Superior temporal gyrus (tissue), 1 donor: ENCODE measurements at regions not wholly inside any gene's neighbourhood (a gene's known extent, or its start where the extent isn't known, plus 50 kb on each side); places are given as distances from the start of the nearest gene placed in this dataset.

Source experiments
- DNase-seq: peaks from one replicate; pipeline ENCODE4 v3.0.0-alpha.2; 2016; ENCODE audit errors: extremely low spot score

GRCh38 chr2:66691031-66691965 is 256.4 kb downstream of the MEIS1 start:
- no peak for DNase-seq

DNA sequence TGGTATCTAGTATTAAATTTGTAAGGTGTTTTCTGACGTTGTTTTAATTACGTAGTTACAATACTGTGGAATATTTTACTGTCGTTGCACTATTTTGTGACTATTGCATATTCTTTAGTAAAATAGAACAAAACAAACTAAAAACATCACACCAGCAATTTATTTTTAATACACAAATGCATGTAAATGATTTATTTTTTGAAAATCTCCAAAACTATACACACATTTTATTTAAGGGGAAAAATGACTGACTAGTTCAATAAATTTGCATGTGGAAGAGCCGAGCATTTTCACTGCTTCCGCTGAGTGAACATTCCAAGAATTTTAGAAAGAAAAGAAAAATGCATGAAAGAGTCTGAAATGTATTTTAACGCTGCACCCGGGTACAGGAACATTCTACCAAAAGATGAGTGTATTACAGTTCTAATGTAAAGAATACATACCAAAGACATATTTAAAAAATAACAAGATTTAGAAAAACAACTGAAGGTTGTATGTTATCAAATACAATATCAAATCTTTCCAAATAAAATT is 257.7 kb downstream of the MEIS1 start:
- DNase-seq = no peak

- DNase-seq = no peak
Observed at GRCh38 chr2:66693076-66693965, 258.4 kb downstream of the MEIS1 start.

DNA sequence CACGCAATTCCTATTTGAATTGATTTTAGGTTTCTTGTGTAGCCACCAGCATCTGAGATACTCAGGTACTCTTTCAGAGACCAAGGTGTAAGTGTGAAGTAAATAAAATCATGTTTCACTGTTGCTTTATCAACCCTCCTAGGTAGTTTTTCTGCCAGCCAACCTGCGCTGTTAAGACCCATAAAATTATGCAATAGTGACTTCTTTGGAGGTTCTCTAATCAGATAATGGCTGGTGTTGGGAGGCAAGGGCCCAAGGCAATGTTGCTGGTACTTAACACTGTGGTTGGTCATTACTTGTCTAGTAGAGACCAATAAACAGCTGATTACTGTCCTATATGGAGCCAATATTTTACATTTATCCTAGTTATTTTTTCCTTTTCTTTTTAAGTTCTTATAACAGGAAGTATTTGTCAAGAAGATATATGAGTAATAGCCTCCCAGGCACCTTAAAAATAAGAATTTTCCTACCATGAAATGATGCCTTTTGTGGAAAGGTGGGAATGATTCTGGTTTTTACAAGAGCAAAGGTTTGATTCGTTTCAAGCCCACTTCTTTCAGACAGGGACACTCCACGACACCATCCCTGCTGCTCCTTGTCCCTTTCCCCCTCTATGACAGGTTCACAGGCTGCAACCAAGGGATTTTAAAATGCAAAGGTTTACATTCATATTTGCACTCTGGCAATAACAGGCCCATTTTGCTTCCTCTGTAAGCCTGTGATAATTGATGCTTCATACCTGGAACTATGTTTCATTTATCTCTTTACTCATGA is 259.3 kb downstream of the MEIS1 start:
- DNase-seq = no peak

GRCh38 chr2:66695226-66695735 is 260.4 kb downstream of the MEIS1 start:
- no peak for DNase-seq

GRCh38 chr2:66696374-66696773 is 261.4 kb downstream of the MEIS1 start:
- DNase-seq = no peak

DNA sequence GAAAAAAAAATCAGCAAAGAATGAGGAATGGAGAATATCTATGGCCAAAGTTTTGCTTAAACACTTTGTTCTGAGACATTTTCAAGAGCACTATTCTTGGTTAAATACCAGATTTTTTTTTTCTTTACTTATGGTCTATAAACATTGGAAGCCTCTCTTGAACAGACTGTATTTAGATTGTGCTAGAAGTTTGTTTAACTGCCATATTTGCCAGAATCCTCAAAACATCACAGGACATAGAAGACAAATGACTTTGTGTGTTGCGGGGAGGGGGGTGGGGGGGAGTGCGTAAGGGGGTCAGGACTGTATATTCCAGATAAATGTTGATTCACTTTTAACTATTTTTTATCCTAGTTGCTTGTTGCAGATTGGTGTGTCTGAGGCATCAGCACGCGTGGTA is 262.0 kb downstream of the MEIS1 start:
- DNase-seq = no peak

- DNase-seq = no peak
Observed at GRCh38 chr2:66697366-66697765, 262.4 kb downstream of the MEIS1 start.

- DNase-seq = no peak
Observed at GRCh38 chr2:66698091-66698490, 263.2 kb downstream of the MEIS1 start.

DNA sequence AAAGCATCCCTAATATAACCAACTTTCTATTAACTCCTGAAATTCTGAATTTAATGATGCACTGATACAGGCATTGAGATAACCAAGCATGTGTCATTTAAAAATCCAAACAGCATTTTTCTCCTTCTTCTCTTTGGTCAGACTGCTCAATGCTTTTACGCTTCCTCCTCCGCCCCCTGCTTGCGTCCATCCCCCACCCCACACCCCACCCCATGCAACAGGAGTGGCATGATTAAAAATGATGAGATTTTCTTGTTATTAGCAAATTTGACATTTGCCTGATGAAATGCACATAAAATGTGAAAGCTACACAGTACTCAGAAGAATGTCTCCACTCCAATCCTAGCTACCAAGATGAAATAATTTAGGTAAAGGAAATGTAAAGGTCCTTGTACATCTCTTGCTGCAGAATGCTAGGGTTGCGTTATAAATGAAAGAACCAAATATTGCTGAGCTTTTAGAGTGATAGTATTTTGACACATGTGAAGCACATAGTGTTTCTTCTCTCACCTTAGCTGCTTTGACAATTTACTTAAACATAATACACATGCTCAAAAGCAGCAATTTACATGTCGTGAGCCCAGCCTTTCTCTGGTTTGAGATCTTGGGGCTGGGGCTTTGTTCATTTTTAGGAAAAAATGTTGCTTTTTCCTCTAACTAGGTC is 263.8 kb downstream of the MEIS1 start:
- no peak for DNase-seq

DNA sequence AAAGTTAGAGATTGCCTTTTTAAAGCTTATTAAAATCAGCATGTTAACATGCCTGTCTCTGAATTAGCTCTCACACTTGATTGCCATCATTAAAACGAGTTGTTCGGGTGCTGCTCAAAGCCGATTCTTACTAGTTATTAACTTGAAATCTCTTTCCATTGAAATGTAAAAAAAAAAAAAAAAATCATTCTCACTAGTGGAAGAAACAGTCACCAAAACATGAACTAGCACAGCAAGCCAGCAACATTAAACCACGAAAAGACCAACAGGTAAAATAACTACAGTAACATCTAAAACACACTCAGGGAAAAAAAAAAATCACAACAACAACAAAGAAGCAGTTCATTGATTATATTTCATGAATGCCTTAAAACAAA is 264.5 kb downstream of the MEIS1 start:
- no peak for DNase-seq

GRCh38 chr2:66699793-66700676 is 265.1 kb downstream of the MEIS1 start:
- peak; percentile 62 for DNase-seq

GRCh38 chr2:66700677-66701066 is 265.7 kb downstream of the MEIS1 start:
- DNase-seq = no peak

DNA sequence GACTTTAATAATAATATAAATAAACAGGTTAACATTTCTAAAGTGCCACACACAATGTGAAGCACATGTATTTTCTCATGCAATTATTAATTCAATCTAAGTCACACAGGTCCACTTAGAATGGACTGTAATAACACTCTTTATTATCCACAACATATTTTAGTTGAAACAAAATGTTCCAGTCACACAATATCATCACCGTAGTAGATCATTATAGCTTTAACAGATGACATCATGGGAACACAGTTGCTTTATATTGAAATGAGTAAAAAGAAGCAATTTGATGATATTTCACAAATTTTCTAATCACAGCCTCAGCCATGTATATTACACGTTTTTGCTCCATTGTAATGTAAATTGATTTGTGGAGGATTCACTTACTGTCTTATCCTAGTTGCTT is 266.3 kb downstream of the MEIS1 start:
- DNase-seq = no peak

GRCh38 chr2:66701656-66702055 is 266.7 kb downstream of the MEIS1 start:
- DNase-seq = no peak

GRCh38 chr2:66702301-66702700 is 267.4 kb downstream of the MEIS1 start:
- no peak for DNase-seq

DNA sequence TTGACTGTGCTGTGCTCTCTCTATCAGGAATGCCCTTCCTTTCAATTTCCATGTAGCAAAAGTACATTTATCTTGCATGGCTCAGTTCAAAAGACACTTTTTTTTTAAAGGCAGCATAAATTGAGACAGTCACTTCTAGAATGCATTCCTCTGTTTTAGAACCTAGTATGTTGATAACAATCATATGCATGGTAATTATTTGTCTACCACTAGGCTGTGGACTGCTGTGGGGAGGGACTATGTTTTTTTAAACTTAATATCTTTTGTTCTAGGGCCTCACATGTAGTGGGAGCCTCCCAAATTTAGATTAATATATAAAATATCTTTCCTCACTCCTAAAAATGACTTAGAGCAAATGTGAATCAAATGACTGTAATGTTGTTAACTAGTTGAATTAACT is 269.9 kb downstream of the MEIS1 start:
- no peak for DNase-seq

DNA sequence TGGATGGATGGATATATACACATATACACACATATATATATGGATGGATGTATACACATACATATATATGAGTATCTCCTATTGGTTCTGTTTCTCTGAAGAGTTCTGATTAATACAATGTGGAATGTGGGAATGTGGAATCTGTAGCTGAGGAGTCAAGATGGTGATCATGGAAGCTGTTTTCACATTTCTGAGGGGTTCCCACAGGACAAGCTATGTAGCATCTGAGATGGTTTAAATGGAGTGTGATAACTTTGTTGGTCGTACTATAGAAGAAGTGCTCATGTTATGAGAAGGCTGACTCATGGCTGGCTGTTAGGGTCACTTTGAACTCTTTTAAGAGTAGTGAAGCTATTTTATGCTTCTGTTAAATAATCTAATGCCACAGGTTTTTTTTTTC is 279.7 kb downstream of the MEIS1 start:
- no peak for DNase-seq

GRCh38 chr2:66717218-66717905 is 282.4 kb downstream of the MEIS1 start:
- no peak for DNase-seq
